ENCODE measurements at regions not wholly inside any gene's neighbourhood (a gene's known extent, or its start where the extent isn't known, plus 50 kb on each side); places are given as distances from the start of the nearest gene placed in this dataset.
"Not testable (repeated sequence)": the region's sequence is repeated elsewhere in the genome, so short reads cannot be mapped to it uniquely, and the experiment has no call there.

DNA sequence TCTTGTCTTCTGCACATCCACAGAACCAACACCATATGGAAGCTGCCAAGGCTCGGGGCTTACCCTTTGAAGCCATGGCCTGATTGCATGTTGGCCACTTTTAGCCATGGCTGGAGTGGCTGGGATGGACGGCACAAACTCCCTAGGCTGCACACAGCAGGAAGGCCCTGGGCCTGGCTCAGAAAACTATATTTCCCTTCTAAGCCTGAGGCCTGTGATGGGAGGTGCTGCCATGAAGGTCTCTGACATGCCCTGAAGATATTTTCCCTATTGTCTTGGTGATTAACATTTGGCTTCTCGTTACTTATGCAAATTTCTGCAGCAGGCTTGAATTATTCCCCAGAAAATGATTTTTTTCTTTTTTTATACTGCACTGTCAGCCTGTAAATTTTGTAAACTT lies 387.0 kb upstream of the KCND2 start:
- no peak overlapping the region for H3K27ac Mint-ChIP-seq
- peaks cover 13% of the 10 kb centered on the region for H3K9me3 Mint-ChIP-seq
- no peaks in the 10 kb centered on the region for H3K4me1 Mint-ChIP-seq
- H3K36me3 Mint-ChIP-seq, result no peaks in the 10 kb centered on the region
- ATAC-seq, result no peak
- H3K4me3 Mint-ChIP-seq, result no peak overlapping the region
- H3K27me3 Mint-ChIP-seq, result no peaks in the 10 kb centered on the region

GRCh38 chr7:119886525-119886924 lies 386.4 kb upstream of the KCND2 start:
- ATAC-seq, H3K27me3 Mint-ChIP-seq, H3K4me3 Mint-ChIP-seq, H3K4me1 Mint-ChIP-seq, H3K27ac Mint-ChIP-seq, H3K36me3 Mint-ChIP-seq: not testable (repeated sequence)
- H3K9me3 Mint-ChIP-seq, result peaks cover 11% of the 10 kb centered on the region

DNA sequence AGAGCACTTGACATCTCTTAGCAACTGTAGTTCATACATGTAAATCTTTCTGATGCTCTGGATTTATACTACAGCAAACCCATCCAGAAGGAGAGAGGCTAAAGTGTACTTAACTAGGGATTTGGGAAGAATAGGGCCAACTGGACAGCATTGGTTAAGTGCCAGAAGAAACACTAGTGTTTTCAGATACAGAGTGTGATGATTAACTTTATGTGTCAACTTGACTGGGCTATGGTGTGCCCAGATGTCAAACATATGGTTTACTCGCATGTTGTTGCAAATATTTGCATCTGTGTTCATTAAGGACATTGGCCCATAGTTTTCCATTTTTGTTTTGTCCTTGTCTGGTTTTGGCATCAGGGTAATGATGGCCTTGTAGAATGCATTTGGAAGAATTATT lies 384.7 kb upstream of the KCND2 start:
- Mint-ChIP-seq H3K9me3 (peaks cover 18% of the 10 kb centered on the region), H3K36me3 (no peaks in the 10 kb centered on the region), H3K4me3 (no peak overlapping the region), H3K4me1 (no peaks in the 10 kb centered on the region), H3K27ac (no peak overlapping the region), H3K27me3 (no peaks in the 10 kb centered on the region)
- no peak for ATAC-seq

- H3K4me3 Mint-ChIP-seq, result no peak overlapping the region
- peaks cover 17% of the 10 kb centered on the region for H3K9me3 Mint-ChIP-seq
- H3K36me3 Mint-ChIP-seq, result no peaks in the 10 kb centered on the region
- no peak overlapping the region for H3K27ac Mint-ChIP-seq
- no peaks in the 10 kb centered on the region for H3K4me1 Mint-ChIP-seq
- no peaks in the 10 kb centered on the region for H3K27me3 Mint-ChIP-seq
- no peak for ATAC-seq
These were observed 382.3 kb upstream of the KCND2 start for GRCh38 chr7:119890631-119891030.

GRCh38 chr7:119895320-119895719 lies 377.7 kb upstream of the KCND2 start:
- no peak for ATAC-seq
- H3K27me3 Mint-ChIP-seq, result no peaks in the 10 kb centered on the region
- H3K4me3 Mint-ChIP-seq, result no peak overlapping the region
- H3K36me3 Mint-ChIP-seq, result no peaks in the 10 kb centered on the region
- H3K27ac Mint-ChIP-seq, result no peak overlapping the region
- H3K9me3 Mint-ChIP-seq, result peaks cover 22% of the 10 kb centered on the region
- H3K4me1 Mint-ChIP-seq, result no peaks in the 10 kb centered on the region

DNA sequence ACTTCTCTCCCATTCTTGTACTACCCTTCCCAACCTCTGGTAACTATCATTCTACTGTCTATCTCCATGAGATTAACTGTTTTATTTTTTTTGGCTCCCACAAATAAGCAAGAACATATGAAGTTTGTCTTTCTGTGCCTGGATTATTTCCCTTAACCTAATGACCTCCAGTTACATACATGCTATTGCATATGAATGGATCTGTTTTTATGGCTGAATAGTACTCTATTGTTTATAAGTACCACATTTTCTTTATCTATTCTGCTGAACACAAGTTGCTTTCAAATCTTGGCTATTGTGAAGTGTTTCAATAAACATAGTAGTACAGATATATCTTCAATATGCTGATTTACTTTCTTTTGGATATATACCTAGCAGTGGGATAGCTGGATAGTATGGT lies 376.6 kb upstream of the KCND2 start:
- H3K36me3 Mint-ChIP-seq, result no peaks in the 10 kb centered on the region
- no peak for ATAC-seq
- H3K4me3 Mint-ChIP-seq, result no peak overlapping the region
- H3K4me1 Mint-ChIP-seq, result no peaks in the 10 kb centered on the region
- H3K27me3 Mint-ChIP-seq, result no peaks in the 10 kb centered on the region
- peaks cover 22% of the 10 kb centered on the region for H3K9me3 Mint-ChIP-seq
- no peak overlapping the region for H3K27ac Mint-ChIP-seq

GRCh38 chr7:119900996-119901672 lies 371.8 kb upstream of the KCND2 start:
- H3K4me1 Mint-ChIP-seq, result no peaks in the 10 kb centered on the region
- H3K4me3 Mint-ChIP-seq, result no peak overlapping the region
- no peak overlapping the region for H3K27ac Mint-ChIP-seq
- peak; percentile 27 for ATAC-seq
- no peaks in the 10 kb centered on the region for H3K27me3 Mint-ChIP-seq
- peaks cover 9% of the 10 kb centered on the region for H3K9me3 Mint-ChIP-seq
- no peaks in the 10 kb centered on the region for H3K36me3 Mint-ChIP-seq

GRCh38 chr7:119903085-119903484 lies 369.9 kb upstream of the KCND2 start:
- no peak for ATAC-seq
- Mint-ChIP-seq H3K4me3 (no peak overlapping the region), H3K36me3 (no peaks in the 10 kb centered on the region), H3K27ac (no peak overlapping the region), H3K27me3 (no peaks in the 10 kb centered on the region), H3K9me3 (no peaks in the 10 kb centered on the region), H3K4me1 (no peaks in the 10 kb centered on the region)

- no peaks in the 10 kb centered on the region for H3K4me1 Mint-ChIP-seq
- ATAC-seq, result no peak
- no peaks in the 10 kb centered on the region for H3K27me3 Mint-ChIP-seq
- H3K9me3 Mint-ChIP-seq, result peaks cover 2% of the 10 kb centered on the region
- H3K36me3 Mint-ChIP-seq, result no peaks in the 10 kb centered on the region
- H3K4me3 Mint-ChIP-seq, result no peak overlapping the region
- no peak overlapping the region for H3K27ac Mint-ChIP-seq
These were observed 367.5 kb upstream of the KCND2 start for GRCh38 chr7:119905495-119905894.

- no peaks in the 10 kb centered on the region for H3K4me1 Mint-ChIP-seq
- no peak overlapping the region for H3K4me3 Mint-ChIP-seq
- H3K27ac Mint-ChIP-seq, result no peak overlapping the region
- H3K36me3 Mint-ChIP-seq, result no peaks in the 10 kb centered on the region
- no peak for ATAC-seq
- H3K9me3 Mint-ChIP-seq, result peaks cover 4% of the 10 kb centered on the region
- H3K27me3 Mint-ChIP-seq, result no peaks in the 10 kb centered on the region
These were observed 364.0 kb upstream of the KCND2 start for GRCh38 chr7:119908948-119909347.

DNA sequence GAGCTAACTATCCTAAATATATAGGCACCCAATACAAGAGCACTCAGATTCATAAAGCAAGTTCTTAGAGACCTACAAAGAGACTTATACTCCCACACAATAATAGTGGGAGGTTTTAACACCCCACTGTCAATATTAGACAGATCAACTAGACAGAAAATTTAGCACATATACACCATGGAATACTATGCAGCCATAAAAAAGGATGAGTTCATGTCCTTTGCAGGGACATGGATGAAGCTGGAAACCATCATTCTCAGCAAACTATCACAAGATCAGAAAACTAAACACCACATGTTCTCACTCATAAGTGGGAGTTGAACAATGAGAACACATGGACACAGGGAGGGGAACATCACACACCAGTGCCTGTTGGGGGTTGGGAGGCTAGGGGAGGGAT lies 358.9 kb upstream of the KCND2 start:
- not testable (repeated sequence) for H3K27me3 Mint-ChIP-seq, H3K36me3 Mint-ChIP-seq, H3K27ac Mint-ChIP-seq, ATAC-seq, H3K4me1 Mint-ChIP-seq, H3K4me3 Mint-ChIP-seq
- H3K9me3 Mint-ChIP-seq, result peaks cover 10% of the 10 kb centered on the region

DNA sequence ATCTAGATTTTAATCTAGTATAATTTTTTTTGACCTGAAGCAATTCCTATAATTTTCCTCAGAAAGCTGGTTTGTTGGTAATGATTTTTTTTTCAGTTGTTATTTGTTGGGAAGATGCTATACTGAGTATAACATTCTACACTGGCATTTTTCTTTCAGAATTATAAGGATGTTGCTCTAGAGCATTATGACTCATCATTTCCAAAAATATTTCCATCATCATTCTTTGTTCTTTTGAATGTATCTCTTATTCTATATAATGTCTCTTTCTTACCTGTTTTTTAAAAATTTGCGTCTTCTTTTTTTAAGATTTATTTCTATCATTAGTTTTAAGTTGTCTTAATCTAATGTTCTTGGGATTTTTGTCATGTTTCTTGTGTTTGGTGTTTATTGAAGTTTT lies 356.5 kb upstream of the KCND2 start:
- no peaks in the 10 kb centered on the region for H3K36me3 Mint-ChIP-seq
- ATAC-seq, result no peak
- H3K27ac Mint-ChIP-seq, result no peak overlapping the region
- peaks cover 8% of the 10 kb centered on the region for H3K9me3 Mint-ChIP-seq
- H3K4me3 Mint-ChIP-seq, result no peak overlapping the region
- H3K4me1 Mint-ChIP-seq, result no peaks in the 10 kb centered on the region
- no peaks in the 10 kb centered on the region for H3K27me3 Mint-ChIP-seq

DNA sequence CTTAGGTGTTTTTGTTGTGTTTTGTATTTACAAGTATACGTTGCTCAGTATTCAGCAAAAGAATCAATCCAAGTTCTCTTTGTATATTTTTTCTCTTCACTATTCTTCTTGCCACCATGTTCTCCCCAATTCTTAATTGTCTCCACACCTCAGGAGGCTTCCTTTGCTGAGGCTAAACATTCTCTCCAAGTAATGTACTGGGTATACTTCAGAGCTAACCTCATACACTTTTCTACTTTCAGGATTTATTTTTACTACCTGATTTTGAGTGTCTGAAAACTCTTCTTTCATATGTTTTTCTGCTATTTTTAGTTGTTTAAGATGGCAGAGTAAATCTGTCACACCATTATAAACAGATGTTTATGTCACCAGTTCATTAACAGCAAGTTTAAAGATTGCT lies 354.8 kb upstream of the KCND2 start:
- Mint-ChIP-seq H3K4me3 (no peak overlapping the region), H3K9me3 (peaks cover 8% of the 10 kb centered on the region), H3K36me3 (no peaks in the 10 kb centered on the region), H3K27me3 (no peaks in the 10 kb centered on the region), H3K4me1 (no peaks in the 10 kb centered on the region), H3K27ac (no peak overlapping the region)
- no peak for ATAC-seq

GRCh38 chr7:119919986-119920385 lies 353.0 kb upstream of the KCND2 start:
- Mint-ChIP-seq H3K27me3 (no peaks in the 10 kb centered on the region), H3K27ac (no peak overlapping the region), H3K4me1 (no peaks in the 10 kb centered on the region), H3K36me3 (no peaks in the 10 kb centered on the region), H3K4me3 (no peak overlapping the region), H3K9me3 (peaks cover under 1% of the 10 kb centered on the region)
- ATAC-seq, result no peak

DNA sequence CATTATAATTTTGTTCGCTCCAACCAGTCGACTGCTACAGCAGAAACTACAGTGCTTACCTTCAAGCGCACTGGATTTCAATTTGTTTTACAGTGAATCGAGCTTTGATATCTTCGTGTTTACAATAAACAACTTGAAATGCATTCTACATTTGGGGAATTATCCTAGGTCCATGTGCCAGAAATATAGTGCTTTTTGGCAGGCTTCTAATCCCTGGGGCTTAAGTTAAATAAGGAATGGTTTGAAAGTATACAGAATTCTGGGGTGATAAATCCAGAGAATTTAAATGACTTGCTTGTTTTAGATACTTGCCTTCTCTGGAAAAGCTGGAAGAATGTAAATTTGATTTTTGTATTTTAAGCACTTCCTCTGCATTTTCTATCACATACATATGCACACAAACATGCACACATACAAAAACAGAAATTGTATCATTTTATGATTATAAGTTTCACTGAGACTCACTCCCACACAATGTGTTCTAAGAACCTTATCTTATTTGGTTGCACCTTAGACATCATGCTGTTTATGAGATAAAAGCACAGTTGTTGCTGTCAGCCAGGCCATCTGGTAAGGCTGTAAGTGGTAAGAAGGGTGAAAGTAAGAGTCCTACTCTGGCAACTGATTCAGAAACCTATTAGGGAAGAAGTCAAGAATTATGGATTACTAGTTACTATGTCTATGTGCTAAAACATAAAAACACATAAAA lies 347.2 kb upstream of the KCND2 start:
- ATAC-seq, result no peak
- Mint-ChIP-seq H3K36me3 (no peaks in the 10 kb centered on the region), H3K4me1 (no peaks in the 10 kb centered on the region), H3K9me3 (no peaks in the 10 kb centered on the region), H3K27ac (no peak overlapping the region), H3K4me3 (no peak overlapping the region), H3K27me3 (no peaks in the 10 kb centered on the region)

DNA sequence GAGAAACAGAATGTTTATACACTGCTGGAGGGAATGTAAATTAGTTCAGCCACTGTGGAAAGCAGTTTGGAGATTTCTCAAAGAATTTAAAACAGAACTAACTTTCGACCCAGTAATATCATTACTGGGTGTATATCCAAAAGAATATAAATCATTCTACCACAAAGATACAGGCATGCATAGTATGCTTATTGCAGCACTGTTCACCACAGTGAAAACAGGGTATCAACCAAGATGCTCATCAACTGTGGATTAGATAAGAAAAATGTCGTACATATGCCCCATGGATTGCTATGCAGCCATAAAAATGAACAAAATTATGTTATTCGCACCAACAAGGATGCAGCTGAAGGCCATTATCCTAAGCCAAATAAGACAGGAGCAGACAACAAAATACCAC lies 343.1 kb upstream of the KCND2 start:
- Mint-ChIP-seq H3K4me3 (no peak overlapping the region), H3K36me3 (no peaks in the 10 kb centered on the region), H3K9me3 (peaks cover 2% of the 10 kb centered on the region), H3K27ac (no peak overlapping the region), H3K4me1 (no peaks in the 10 kb centered on the region), H3K27me3 (no peaks in the 10 kb centered on the region)
- ATAC-seq, result no peak

Data from stimulated activated memory B cell treated with anti-CD40 and anti-IgM and Interleukin-4, amounts not matched to agents 10 μg/mL and 1 μg/mL and 100 μg/mL, for 72 hours (primary cell).